B cell (primary cell): ENCODE measurements at regions not wholly inside any gene's neighbourhood (a gene's known extent, or its start where the extent isn't known, plus 50 kb on each side); places are given as distances from the start of the nearest gene placed in this dataset.

Experiments used
- ATAC-seq: fragments of 200-7000 bp; cut with Tn5 transposase; one replicate; pipeline ENCODE4 v1.10.0; 2021; ENCODE audit warnings: low read depth, mild to moderate bottlenecking, moderate number of reproducible peaks, moderate library complexity
- CTCF ChIA-PET: fragments of 350-600 bp; sonication (Branson Sonifier 250); formaldehyde crosslinking; loops from one replicate; lab custom pipeline; 2021; ENCODE audit warnings: antibody characterized with exemption, inconsistent platforms; lab: Charles Lee
- POLR2A ChIA-PET: fragments of 350-600 bp; sonication (Branson Sonifier 250); formaldehyde crosslinking; loops from one replicate; lab custom pipeline; 2021; ENCODE audit warnings: antibody characterized with exemption; lab: Charles Lee
- DNase-seq: peaks from one replicate; pipeline ENCODE4 v3.0.0; 2013
- H2AFZ ChIP-seq: 2 replicates; pipeline ENCODE4 v1.6.1; 2012; ENCODE audit warnings: mild to moderate bottlenecking, low read depth, low read length; ENCODE audit not compliant: insufficient read depth, poor library complexity, severe bottlenecking
- H3K27ac ChIP-seq, 2 donors: 1 replicate in 1 of 2; 2 replicates in 1 of 2; pipeline ENCODE4 v1.5.1; 2012 to 2013; ENCODE audit warnings: low read length in 2 of 2, mild to moderate bottlenecking in 2 of 2, moderate library complexity in 1 of 2
- H3K27me3 ChIP-seq, 4 experiments: fragments of 200-600 bp in 1 of 4; sonication (generic) in 1 of 4; replicated peaks in 1 of 4; 1 replicate in 2 of 4; 2 replicates in 2 of 4; pipeline versions ENCODE4 v1.6.1 to v1.7.0; 2013 to 2016; ENCODE audit warnings: low read length in 3 of 4, mild to moderate bottlenecking in 2 of 4, mixed read lengths in 1 of 4, moderate library complexity in 1 of 4; ENCODE audit not compliant: insufficient read depth in 4 of 4, control insufficient read depth in 3 of 4; ENCODE audit errors: control extremely low read depth in 1 of 4
- H3K36me3 ChIP-seq, 2 experiments: replicated peaks in 1 of 2; 1 replicate in 1 of 2; 2 replicates in 1 of 2; pipeline versions ENCODE4 v1.6.1 to v1.7.1; 2013; ENCODE audit warnings: low read length in 1 of 2; ENCODE audit not compliant: insufficient read depth in 2 of 2, control insufficient read depth in 1 of 2; ENCODE audit errors: control extremely low read depth in 1 of 2, extremely low read depth in 1 of 2
- H3K4me1 ChIP-seq, 2 donors: fragments of 200-600 bp in 1 of 2; sonication (generic) in 1 of 2; 1 replicate in 1 of 2; 2 replicates in 1 of 2; pipeline versions ENCODE4 v1.5.1 to v1.6.1; 2013 to 2017; ENCODE audit warnings: low read length in 2 of 2; ENCODE audit not compliant: control insufficient read depth in 2 of 2, insufficient read depth in 2 of 2
- H3K4me2 ChIP-seq: replicated peaks from 2 replicates; pipeline ENCODE3; 2012; ENCODE audit warnings: mild to moderate bottlenecking, low read depth, low read length; ENCODE audit not compliant: poor library complexity, severe bottlenecking
- H3K4me3 ChIP-seq, 5 experiments: fragments of 200-600 bp in 1 of 5; sonication (generic) in 1 of 5; 1 replicate in 3 of 5; 2 replicates in 2 of 5; pipeline versions ENCODE4 v1.5.1 to v1.7.0; 2011 to 2016; ENCODE audit warnings: low read length in 4 of 5, mild to moderate bottlenecking in 4 of 5, low read depth in 2 of 5, control low read depth in 1 of 5, moderate library complexity in 1 of 5; ENCODE audit not compliant: insufficient read depth in 1 of 5; ENCODE audit errors: control extremely low read depth in 1 of 5, extremely low read depth in 1 of 5
- H3K79me2 ChIP-seq: fragments of 200-600 bp; sonication (generic); one replicate; pipeline ENCODE4 v1.6.0; 2016; ENCODE audit warnings: low read length; ENCODE audit not compliant: control insufficient read depth, insufficient read depth
- H3K9ac ChIP-seq: fragments of 200-600 bp; sonication (generic); 2 replicates; pipeline ENCODE4 v1.6.1; 2017; ENCODE audit warnings: mild to moderate bottlenecking, low read length, moderate library complexity
- H3K9me3 ChIP-seq, 3 donors: one replicate each; pipeline versions ENCODE4 v1.6.1 to v1.7.1; 2013; ENCODE audit warnings: low read length in 2 of 3; ENCODE audit not compliant: control insufficient read depth in 2 of 3, insufficient read depth in 1 of 3; ENCODE audit errors: control extremely low read depth in 1 of 3
- H4K20me1 ChIP-seq: 2 replicates; pipeline ENCODE4 v1.6.0; 2012; ENCODE audit warnings: mild to moderate bottlenecking, low read length; ENCODE audit not compliant: insufficient read depth, control insufficient read depth, poor library complexity, severe bottlenecking
- H3K27ac Mint-ChIP-seq: one replicate; pipeline ENCODE4 v1.8.0; 2021; ENCODE audit warnings: mixed read lengths
- H3K27me3 Mint-ChIP-seq: one replicate; pipeline ENCODE4 v1.8.0; 2021; ENCODE audit warnings: mixed read lengths
- H3K4me1 Mint-ChIP-seq: one replicate; pipeline ENCODE4 v1.8.0; 2021; ENCODE audit warnings: mixed read lengths
- H3K4me3 Mint-ChIP-seq: one replicate; pipeline ENCODE4 v1.8.0; 2021; ENCODE audit warnings: mixed read lengths
- H3K9me3 Mint-ChIP-seq: one replicate; pipeline ENCODE4 v1.8.0; 2022; ENCODE audit warnings: mixed read lengths; ENCODE audit not compliant: insufficient read depth
- EZH2 ChIP-seq: IDR thresholded peaks from 2 replicates; pipeline ENCODE4 v1.6.1; 2012; ENCODE audit warnings: borderline replicate concordance, low read depth, mild to moderate bottlenecking, moderate library complexity, low read length; ENCODE audit not compliant: insufficient read depth, poor library complexity, severe bottlenecking
- WGBS: methylation state at CpG from one replicate; pipeline ENCODE4 v1.1.5; 2013; ENCODE audit warnings: missing lambda C conversion rate; ENCODE audit not compliant: insufficient coverage; 5-methylcytosine and 5-hydroxymethylcytosine counted together
- intact Hi-C: fragments of 100-400 bp; cut with micrococcal nuclease; formaldehyde crosslinking; loops from one replicate; pipeline ENCODE4 v1.10.0; 2022
- TF ChIP-seq, protein P1 (sequence below): fragments of 200-600 bp; IDR thresholded peaks from one replicate; pipeline ENCODE4 v1.8.0; 2022; ENCODE audit warnings: antibody characterized with exemption, mild to moderate bottlenecking

DNA sequence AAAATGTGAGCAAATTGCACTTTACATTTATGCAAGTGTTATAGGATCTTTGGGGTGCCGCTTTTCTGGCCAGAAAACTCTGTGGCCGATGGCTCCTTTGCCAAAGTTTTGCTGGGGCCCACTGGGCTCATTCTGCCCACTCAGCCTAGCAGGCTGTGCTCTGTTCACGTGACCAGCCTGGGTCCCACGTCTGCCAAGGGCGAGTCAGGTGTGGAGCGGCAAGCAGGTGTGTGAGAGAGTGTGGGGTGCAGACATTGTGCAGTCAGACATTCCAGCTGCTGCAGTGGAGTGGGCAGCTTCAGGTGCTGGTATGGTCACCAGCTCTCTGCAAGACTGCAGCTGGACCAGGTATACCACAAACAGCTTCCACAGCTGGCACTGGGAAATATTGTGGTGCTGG, 2305.7 kb downstream of the PCDH9 start:
- intact Hi-C loops = no loop called here
- no peak overlapping the region for H3K27ac Mint-ChIP-seq
- H3K4me1 Mint-ChIP-seq = no peaks in the 10 kb centered on the region
- CTCF ChIA-PET = no interaction called here
- POLR2A ChIA-PET = no interaction called here
- Histone ChIP-seq H3K9ac (no peak overlapping the region), H3K79me2 (no peaks in the 10 kb centered on the region), H3K27ac (no peak overlapping the region), H2AFZ (no peak overlapping the region), H3K4me3 (no peak overlapping the region), H3K27me3 (no peaks in the 10 kb centered on the region), H3K4me1 (no peaks in the 10 kb centered on the region), H3K36me3 (no peaks in the 10 kb centered on the region), H3K9me3 (peaks cover 0 to 13% (median 0%) of the 10 kb centered on the region in 3 donors), H3K4me2 (no peak overlapping the region), H4K20me1 (no peaks in the 10 kb centered on the region)
- ATAC-seq (no peak), DNase-seq (no peak)
- H3K27me3 Mint-ChIP-seq = no peaks in the 10 kb centered on the region
- H3K9me3 Mint-ChIP-seq = no peaks in the 10 kb centered on the region
- 86% methylated on average over 6 of the region's 6 CpGs for WGBS
- no peak overlapping the region for H3K4me3 Mint-ChIP-seq
- no peak for TF ChIP-seq EZH2
- TF ChIP-seq, protein P1, sequence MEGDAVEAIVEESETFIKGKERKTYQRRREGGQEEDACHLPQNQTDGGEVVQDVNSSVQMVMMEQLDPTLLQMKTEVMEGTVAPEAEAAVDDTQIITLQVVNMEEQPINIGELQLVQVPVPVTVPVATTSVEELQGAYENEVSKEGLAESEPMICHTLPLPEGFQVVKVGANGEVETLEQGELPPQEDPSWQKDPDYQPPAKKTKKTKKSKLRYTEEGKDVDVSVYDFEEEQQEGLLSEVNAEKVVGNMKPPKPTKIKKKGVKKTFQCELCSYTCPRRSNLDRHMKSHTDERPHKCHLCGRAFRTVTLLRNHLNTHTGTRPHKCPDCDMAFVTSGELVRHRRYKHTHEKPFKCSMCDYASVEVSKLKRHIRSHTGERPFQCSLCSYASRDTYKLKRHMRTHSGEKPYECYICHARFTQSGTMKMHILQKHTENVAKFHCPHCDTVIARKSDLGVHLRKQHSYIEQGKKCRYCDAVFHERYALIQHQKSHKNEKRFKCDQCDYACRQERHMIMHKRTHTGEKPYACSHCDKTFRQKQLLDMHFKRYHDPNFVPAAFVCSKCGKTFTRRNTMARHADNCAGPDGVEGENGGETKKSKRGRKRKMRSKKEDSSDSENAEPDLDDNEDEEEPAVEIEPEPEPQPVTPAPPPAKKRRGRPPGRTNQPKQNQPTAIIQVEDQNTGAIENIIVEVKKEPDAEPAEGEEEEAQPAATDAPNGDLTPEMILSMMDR = no peak

DNA sequence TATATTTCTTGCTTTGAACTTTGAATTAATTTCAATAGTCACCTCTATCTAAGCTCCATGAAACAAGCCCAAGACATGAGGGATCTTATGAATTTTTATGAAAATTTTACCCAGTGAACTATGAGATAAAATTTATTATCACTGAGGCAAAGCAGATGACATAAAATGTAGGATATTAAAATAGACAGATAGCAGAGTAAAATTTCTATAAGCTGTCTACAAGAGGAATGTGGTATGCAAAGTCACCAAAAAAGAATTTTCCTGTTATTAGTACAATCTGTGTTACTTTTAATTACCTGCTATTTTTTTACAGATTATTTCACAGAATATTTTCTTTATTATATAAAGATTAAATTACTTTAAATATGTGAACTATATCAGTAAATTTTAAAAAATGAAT, 2312.6 kb downstream of the PCDH9 start:
- TF ChIP-seq, protein P1 = no peak
- no peak for TF ChIP-seq EZH2
- Histone ChIP-seq H2AFZ (no peak overlapping the region), H3K9me3 (no peaks in the 10 kb centered on the region), H3K27ac (no peak overlapping the region), H3K4me1 (no peaks in the 10 kb centered on the region), H3K27me3 (no peaks in the 10 kb centered on the region), H3K36me3 (no peaks in the 10 kb centered on the region), H3K4me3 (no peak overlapping the region), H3K79me2 (no peaks in the 10 kb centered on the region), H4K20me1 (no peaks in the 10 kb centered on the region), H3K9ac (no peak overlapping the region), H3K4me2 (no peak overlapping the region)
- intact Hi-C loops = no loop called here
- no peak overlapping the region for H3K4me3 Mint-ChIP-seq
- H3K9me3 Mint-ChIP-seq = peaks cover 9% of the 10 kb centered on the region
- no peak for ATAC-seq
- ChIA-PET CTCF (no interaction called here), POLR2A (no interaction called here)
- H3K4me1 Mint-ChIP-seq = no peaks in the 10 kb centered on the region
- H3K27me3 Mint-ChIP-seq = no peaks in the 10 kb centered on the region
- H3K27ac Mint-ChIP-seq = no peak overlapping the region
- no peak for DNase-seq
